ENCODE measurements at regions not wholly inside any gene's neighbourhood (a gene's known extent, or its start where the extent isn't known, plus 50 kb on each side); places are given as distances from the start of the nearest gene placed in this dataset.
"Not testable (repeated sequence)": the region's sequence is repeated elsewhere in the genome, so short reads cannot be mapped to it uniquely, and the experiment has no call there.

GRCh38 chr2:145551686-145552085, 1031.8 kb upstream of the ZEB2 start:
- no peaks in the 10 kb centered on the region for H3K27me3 ChIP-seq (ENCODE audit: control insufficient read depth, insufficient read depth)
- intact Hi-C loops (cut with DNase I), result no loop called here
- 83% methylated on average over 2 of the region's 2 CpGs for WGBS
- H3K4me1 ChIP-seq (ENCODE audit: control insufficient read depth, insufficient read depth, low read length), result no peaks in the 10 kb centered on the region
- H3K4me3 ChIP-seq (ENCODE audit: low read length), result no peak overlapping the region
- H3K9me3 ChIP-seq (ENCODE audit: control insufficient read depth, low read length), result no peaks in the 10 kb centered on the region
- ATAC-seq (no peak), DNase-seq (no peak)
- no peak overlapping the region for H3K27ac ChIP-seq (ENCODE audit: low read length)

DNA sequence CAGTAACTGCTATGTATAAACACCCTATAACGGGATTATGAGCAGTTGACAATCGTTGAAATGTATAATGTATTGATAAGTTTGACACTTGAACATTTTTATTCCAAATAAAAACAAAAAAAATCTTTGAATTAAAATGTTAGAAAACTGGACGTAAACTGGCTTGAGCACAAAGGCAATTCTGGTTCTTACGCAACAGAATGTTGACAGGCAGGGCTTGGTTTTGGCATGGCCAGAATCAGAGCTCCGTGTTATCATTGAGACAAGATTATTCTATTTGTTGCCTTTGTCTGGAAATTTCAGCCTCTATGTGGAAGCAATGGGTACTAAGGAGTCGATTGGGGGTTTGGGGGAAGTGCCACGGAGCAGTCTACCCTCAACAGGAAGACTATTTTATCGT, 1028.6 kb upstream of the ZEB2 start:
- Histone ChIP-seq H3K9me3 (ENCODE audit: control insufficient read depth, low read length) (no peaks in the 10 kb centered on the region), H3K27me3 (ENCODE audit: control insufficient read depth, insufficient read depth) (no peaks in the 10 kb centered on the region), H3K4me1 (ENCODE audit: control insufficient read depth, insufficient read depth, low read length) (no peaks in the 10 kb centered on the region), H3K27ac (ENCODE audit: low read length) (no peak overlapping the region), H3K4me3 (ENCODE audit: low read length) (no peak overlapping the region)
- 67% methylated on average over 8 of the region's 8 CpGs for WGBS
- DNase-seq (peak in 1 of 3 donors; percentile 15), ATAC-seq (no peak)
- intact Hi-C loops (cut with DNase I), result no loop called here

DNA sequence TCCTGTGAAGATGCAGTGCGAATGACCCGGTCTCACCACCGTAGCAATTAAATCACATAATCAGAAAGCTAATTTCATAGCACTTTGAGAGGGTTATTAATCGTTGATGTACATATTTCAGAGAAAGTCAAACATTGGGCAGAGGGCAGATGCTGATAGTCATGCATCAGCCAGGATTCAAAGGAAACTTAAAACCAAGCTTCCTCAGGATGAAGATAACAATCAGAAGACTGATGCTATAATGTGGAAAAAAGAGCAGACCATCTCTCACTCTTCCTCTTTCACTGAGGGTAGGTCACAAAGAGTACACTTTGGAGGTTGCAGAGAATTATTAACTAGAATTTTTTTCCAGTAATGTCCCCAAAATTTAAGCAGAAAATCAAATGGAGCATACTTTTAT, 1027.7 kb upstream of the ZEB2 start:
- H3K27me3 ChIP-seq (ENCODE audit: control insufficient read depth, insufficient read depth), result no peaks in the 10 kb centered on the region
- DNase-seq, result no peak
- no peaks in the 10 kb centered on the region for H3K4me1 ChIP-seq (ENCODE audit: control insufficient read depth, insufficient read depth, low read length)
- no peak overlapping the region for H3K4me3 ChIP-seq (ENCODE audit: low read length)
- no peak for ATAC-seq
- 72% methylated on average over 4 of the region's 4 CpGs for WGBS
- intact Hi-C loops (cut with DNase I), result no loop called here
- no peak overlapping the region for H3K27ac ChIP-seq (ENCODE audit: low read length)
- H3K9me3 ChIP-seq (ENCODE audit: control insufficient read depth, low read length), result no peaks in the 10 kb centered on the region

DNA sequence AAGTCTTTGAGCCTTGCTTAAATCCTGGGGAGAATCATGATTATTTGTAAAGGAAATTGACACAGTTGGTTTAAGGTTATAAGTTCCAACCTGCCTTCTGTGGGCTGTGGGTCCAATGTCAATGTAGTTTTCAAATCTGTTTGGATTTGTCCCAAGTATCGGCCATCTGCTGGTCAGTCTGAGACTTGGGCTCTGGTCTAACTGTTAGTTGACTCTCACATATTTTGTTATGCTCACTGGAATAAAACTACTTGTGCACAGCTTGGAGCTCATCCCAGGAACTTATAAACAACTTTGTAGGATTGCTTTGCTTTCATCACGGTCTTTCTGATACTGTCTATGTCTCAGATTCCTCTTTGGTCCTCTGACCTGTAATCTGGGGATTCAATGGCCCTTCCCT, 1026.2 kb upstream of the ZEB2 start:
- ATAC-seq, result no peak
- H3K9me3 ChIP-seq (ENCODE audit: control insufficient read depth, low read length), result no peaks in the 10 kb centered on the region
- DNase-seq, result no peak
- intact Hi-C loops (cut with DNase I), result no loop called here
- no peak overlapping the region for H3K27ac ChIP-seq (ENCODE audit: low read length)
- no peaks in the 10 kb centered on the region for H3K27me3 ChIP-seq (ENCODE audit: control insufficient read depth, insufficient read depth)
- no peaks in the 10 kb centered on the region for H3K4me1 ChIP-seq (ENCODE audit: control insufficient read depth, insufficient read depth, low read length)
- no peak overlapping the region for H3K4me3 ChIP-seq (ENCODE audit: low read length)
- 77% methylated on average over 2 of the region's 2 CpGs for WGBS

- intact Hi-C loops (cut with DNase I), result no loop called here
- Histone ChIP-seq H3K27me3 (ENCODE audit: control insufficient read depth, insufficient read depth) (no peaks in the 10 kb centered on the region), H3K4me1 (ENCODE audit: control insufficient read depth, insufficient read depth, low read length) (no peaks in the 10 kb centered on the region), H3K27ac (ENCODE audit: low read length) (no peak overlapping the region), H3K4me3 (ENCODE audit: low read length) (no peak overlapping the region), H3K9me3 (ENCODE audit: control insufficient read depth, low read length) (no peaks in the 10 kb centered on the region)
- WGBS, result 71% methylated on average over 5 of the region's 5 CpGs
- DNase-seq (no peak), ATAC-seq (no peak)
Observed at GRCh38 chr2:145543856-145544255, 1023.9 kb upstream of the ZEB2 start.

DNA sequence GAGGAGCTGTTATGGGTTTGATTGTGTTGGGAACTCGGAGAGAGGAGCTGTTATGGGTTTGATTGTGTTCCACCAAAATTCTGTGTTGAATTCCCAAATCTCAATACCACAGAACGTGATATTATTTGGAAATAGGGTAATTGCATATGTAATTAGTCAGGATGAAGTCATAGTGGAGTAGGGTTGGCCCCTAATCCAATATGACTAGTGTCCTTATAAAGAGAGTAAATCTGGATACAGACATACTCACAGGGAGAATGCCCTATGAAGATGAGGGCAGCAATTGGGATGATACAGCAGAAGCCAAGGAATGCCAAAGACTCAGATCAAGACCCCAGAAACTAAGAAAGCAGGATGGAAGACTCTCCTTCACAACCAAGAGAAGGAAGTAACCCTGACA, 1023.2 kb upstream of the ZEB2 start:
- H3K27me3 ChIP-seq (ENCODE audit: control insufficient read depth, insufficient read depth), result no peaks in the 10 kb centered on the region
- no peak for DNase-seq
- no peak overlapping the region for H3K27ac ChIP-seq (ENCODE audit: low read length)
- H3K4me1 ChIP-seq (ENCODE audit: control insufficient read depth, insufficient read depth, low read length), result no peaks in the 10 kb centered on the region
- no peaks in the 10 kb centered on the region for H3K9me3 ChIP-seq (ENCODE audit: control insufficient read depth, low read length)
- intact Hi-C loops (cut with DNase I), result no loop called here
- no peak overlapping the region for H3K4me3 ChIP-seq (ENCODE audit: low read length)
- 77% methylated on average over 2 of the region's 2 CpGs for WGBS
- ATAC-seq, result no peak

DNA sequence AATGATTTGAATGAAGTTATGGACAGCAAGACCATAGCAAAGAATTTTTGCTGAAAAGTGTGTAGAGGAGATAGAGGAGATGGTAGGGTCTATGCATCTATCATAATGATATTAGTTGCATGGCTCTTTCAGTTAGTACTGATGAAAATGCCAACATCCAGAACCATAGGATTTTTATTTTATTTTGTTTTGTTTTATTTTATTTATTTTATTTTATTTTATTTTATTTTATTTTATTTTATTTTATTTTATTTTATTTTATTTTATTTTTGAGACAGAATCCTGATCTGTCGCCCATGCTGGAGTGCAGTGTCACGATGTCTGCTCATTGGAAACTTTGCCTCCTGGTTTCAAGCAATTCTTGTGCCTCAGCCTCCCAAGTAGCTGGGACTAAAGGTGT, 1021.1 kb upstream of the ZEB2 start:
- 96% methylated on average over 2 of the region's 2 CpGs for WGBS
- intact Hi-C loops (cut with DNase I), result no loop called here

GRCh38 chr2:145538661-145539350, 1018.9 kb upstream of the ZEB2 start:
- Histone ChIP-seq H3K27me3 (ENCODE audit: control insufficient read depth, insufficient read depth) (no peaks in the 10 kb centered on the region), H3K27ac (ENCODE audit: low read length) (no peak overlapping the region), H3K9me3 (ENCODE audit: control insufficient read depth, low read length) (no peaks in the 10 kb centered on the region), H3K4me1 (ENCODE audit: control insufficient read depth, insufficient read depth, low read length) (no peaks in the 10 kb centered on the region), H3K4me3 (ENCODE audit: low read length) (no peak overlapping the region)
- ATAC-seq, result no peak
- intact Hi-C loops (cut with DNase I), result no loop called here
- no peak for DNase-seq
- 77% methylated on average over 5 of the region's 5 CpGs for WGBS

More for the DNA sequence above, 1021.1 kb upstream of the ZEB2 start:
- H3K4me1 ChIP-seq (ENCODE audit: control insufficient read depth, insufficient read depth, low read length), result no peaks in the 10 kb centered on the region
- H3K27me3 ChIP-seq (ENCODE audit: control insufficient read depth, insufficient read depth), result no peaks in the 10 kb centered on the region
- H3K4me3 ChIP-seq (ENCODE audit: low read length), result no peak overlapping the region
- H3K9me3 ChIP-seq (ENCODE audit: control insufficient read depth, low read length), result no peaks in the 10 kb centered on the region
- ATAC-seq, result no peak
- H3K27ac ChIP-seq (ENCODE audit: low read length), result no peak overlapping the region
- no peak for DNase-seq

DNA sequence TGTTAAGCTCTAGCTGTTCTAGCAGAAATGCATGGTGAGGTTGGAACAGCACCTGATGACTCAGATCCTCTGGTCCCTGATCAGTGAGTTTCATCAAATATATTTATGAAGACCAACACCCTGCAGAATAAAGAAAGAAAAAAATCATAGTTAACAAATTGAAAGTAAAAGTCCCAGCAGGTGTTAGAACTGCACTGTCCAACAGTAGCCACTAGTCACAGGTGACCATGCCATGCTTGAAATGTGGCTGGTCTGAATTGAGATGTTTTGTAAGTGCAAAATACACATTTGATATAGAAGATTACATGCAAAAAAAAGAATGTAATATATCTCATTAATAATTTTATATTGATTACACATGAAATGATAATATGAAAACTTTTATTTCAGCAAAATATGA, 1010.7 kb upstream of the ZEB2 start:
- no peaks in the 10 kb centered on the region for H3K4me1 ChIP-seq (ENCODE audit: control insufficient read depth, insufficient read depth, low read length)
- DNase-seq, result no peak
- H3K27ac ChIP-seq (ENCODE audit: low read length), result no peak overlapping the region
- ATAC-seq, result no peak
- intact Hi-C loops (cut with DNase I), result no loop called here
- H3K9me3 ChIP-seq (ENCODE audit: control insufficient read depth, low read length), result no peaks in the 10 kb centered on the region
- no peak overlapping the region for H3K4me3 ChIP-seq (ENCODE audit: low read length)
- H3K27me3 ChIP-seq (ENCODE audit: control insufficient read depth, insufficient read depth), result no peaks in the 10 kb centered on the region

DNA sequence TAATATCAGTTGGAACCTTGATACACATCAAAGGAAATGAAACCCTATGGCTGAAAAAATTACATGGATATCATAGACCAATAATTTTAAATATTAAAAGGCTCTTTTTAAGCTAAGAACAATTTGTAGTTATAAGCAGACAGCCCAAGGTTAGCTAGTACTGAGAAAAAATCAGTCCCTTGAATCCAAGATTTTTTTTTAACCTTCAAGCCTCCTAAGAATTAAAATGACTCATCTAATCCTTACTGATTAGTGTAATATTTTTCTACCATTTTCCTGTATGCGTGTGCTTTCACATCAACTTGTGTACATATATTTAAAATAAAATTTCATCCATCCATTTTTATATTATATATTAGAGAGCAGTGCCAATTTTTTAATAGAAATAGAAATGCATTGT, 1004.9 kb upstream of the ZEB2 start:
- Histone ChIP-seq H3K27ac (ENCODE audit: low read length) (no peak overlapping the region), H3K4me3 (ENCODE audit: low read length) (no peak overlapping the region)

DNA sequence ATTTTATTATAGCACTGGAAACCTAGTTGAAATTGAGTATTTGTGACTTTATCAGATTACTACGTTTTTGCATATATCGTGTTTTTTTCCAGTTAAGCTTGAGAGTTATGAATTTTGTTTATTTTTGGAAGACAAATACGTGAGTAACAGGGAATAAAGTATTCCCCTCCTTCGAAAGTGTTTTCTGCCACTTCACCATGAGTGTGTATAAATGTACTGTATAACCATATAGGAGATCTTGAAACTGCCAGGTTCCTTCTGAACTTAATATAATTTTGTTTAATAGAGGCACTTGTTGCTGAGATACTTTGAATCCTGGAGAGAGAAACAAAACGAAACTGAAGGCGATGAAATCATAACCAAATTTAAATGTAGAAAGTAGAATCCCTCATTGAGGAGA, 1004.4 kb upstream of the ZEB2 start:
- WGBS, result 78% methylated on average over 6 of the region's 6 CpGs
- no peak overlapping the region for H3K27ac ChIP-seq (ENCODE audit: low read length)
- no peaks in the 10 kb centered on the region for H3K27me3 ChIP-seq (ENCODE audit: control insufficient read depth, insufficient read depth)
- H3K4me1 ChIP-seq (ENCODE audit: control insufficient read depth, insufficient read depth, low read length), result no peaks in the 10 kb centered on the region
- intact Hi-C loops (cut with DNase I), result no loop called here
- DNase-seq (no peak), ATAC-seq (no peak)
- H3K9me3 ChIP-seq (ENCODE audit: control insufficient read depth, low read length), result no peaks in the 10 kb centered on the region
- H3K4me3 ChIP-seq (ENCODE audit: low read length), result peak overlapping the region; percentile 0

More for the DNA sequence above, 1004.9 kb upstream of the ZEB2 start:
- ATAC-seq (no peak), DNase-seq (no peak)
- intact Hi-C loops (cut with DNase I), result no loop called here
- 59% methylated on average over 1 of the region's 1 CpG for WGBS
- H3K4me1 ChIP-seq (ENCODE audit: control insufficient read depth, insufficient read depth, low read length), result no peaks in the 10 kb centered on the region
- H3K27me3 ChIP-seq (ENCODE audit: control insufficient read depth, insufficient read depth), result no peaks in the 10 kb centered on the region
- no peaks in the 10 kb centered on the region for H3K9me3 ChIP-seq (ENCODE audit: control insufficient read depth, low read length)

DNA sequence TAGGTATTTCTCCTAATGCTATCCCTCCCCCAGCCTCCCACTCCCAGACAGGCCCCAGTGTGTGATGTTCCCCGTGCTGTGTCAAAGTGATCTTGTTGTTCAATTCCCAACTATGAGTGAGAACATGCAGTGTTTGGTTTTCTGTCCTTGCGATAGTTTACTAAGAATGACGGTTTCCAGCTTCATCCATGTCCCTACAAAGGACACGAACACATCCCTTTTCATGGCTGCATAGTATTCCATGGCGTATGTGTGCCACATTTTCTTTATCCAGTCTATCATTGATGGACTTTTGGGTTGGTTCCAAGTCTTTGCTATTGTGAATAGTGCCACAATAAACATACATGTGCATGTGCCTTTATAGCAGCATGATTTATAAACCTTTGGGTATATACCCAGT, 999.3 kb upstream of the ZEB2 start:
- DNase-seq; ATAC-seq; H3K27me3 ChIP-seq (ENCODE audit: control insufficient read depth, insufficient read depth); H3K27ac ChIP-seq (ENCODE audit: low read length); H3K4me1 ChIP-seq (ENCODE audit: control insufficient read depth, insufficient read depth, low read length); H3K9me3 ChIP-seq (ENCODE audit: control insufficient read depth, low read length); intact Hi-C loops (cut with DNase I); H3K4me3 ChIP-seq (ENCODE audit: low read length): not testable (repeated sequence)
- WGBS, result 94% methylated on average over 5 of the region's 5 CpGs
